NB4 (cell line): ENCODE measurements at regions not wholly inside any gene's neighbourhood (a gene's known extent, or its start where the extent isn't known, plus 50 kb on each side); places are given as distances from the start of the nearest gene placed in this dataset.

ENCODE experiments used
- CTCF ChIP-seq: IDR thresholded peaks from one replicate; pipeline ENCODE4 v1.5.1; 2012; ENCODE audit warnings: low read depth, low read length
- MYC ChIP-seq: IDR thresholded peaks from 2 replicates; pipeline ENCODE4 v1.6.1; 2011; ENCODE audit warnings: low read depth, low read length
- POLR2A ChIP-seq: IDR thresholded peaks from 2 replicates; pipeline ENCODE4 v1.6.1; 2011; ENCODE audit warnings: mild to moderate bottlenecking; ENCODE audit not compliant: insufficient read length; ENCODE audit errors: extremely low read depth
- TF ChIP-seq, protein P1 (sequence below): IDR thresholded peaks from 2 replicates; pipeline ENCODE4 v1.6.1; 2011; ENCODE audit warnings: low read depth, low read length

DNA sequence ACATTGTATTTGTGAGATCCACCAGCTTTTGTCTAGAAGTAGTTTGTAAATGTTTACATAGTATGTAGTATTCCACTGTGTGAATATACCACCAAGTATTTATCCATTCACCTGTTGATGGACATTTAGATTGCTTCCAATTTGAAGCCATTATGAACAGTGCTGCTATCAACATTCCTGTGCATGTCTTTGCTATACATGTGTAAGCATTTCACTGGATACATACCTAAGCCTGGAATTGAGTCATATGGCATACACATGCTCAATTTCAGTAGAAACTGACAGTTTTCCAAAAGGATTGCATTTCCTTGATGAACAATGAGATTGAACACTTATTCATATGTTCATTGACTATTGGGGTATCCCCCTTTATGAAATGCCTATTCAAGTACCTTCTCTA, 540.6 kb upstream of the SOX9 start:
- TF ChIP-seq CTCF (no peak), POLR2A (no peak), MYC (no peak)
- TF ChIP-seq, protein P1, sequence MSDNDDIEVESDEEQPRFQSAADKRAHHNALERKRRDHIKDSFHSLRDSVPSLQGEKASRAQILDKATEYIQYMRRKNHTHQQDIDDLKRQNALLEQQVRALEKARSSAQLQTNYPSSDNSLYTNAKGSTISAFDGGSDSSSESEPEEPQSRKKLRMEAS = no peak
